SU-DHL-6 (cell line): ENCODE measurements at regions not wholly inside any gene's neighbourhood (a gene's known extent, or its start where the extent isn't known, plus 50 kb on each side); places are given as distances from the start of the nearest gene placed in this dataset.

ENCODE experiments used
- H2AFZ ChIP-seq: fragments of 200-600 bp; sonication (generic); 2 replicates; pipeline ENCODE4 v1.6.1; 2014; ENCODE audit warnings: low read depth, mild to moderate bottlenecking, moderate library complexity, mixed read lengths, antibody characterized with exemption, low read length; ENCODE audit not compliant: severe bottlenecking
- H3F3A ChIP-seq: fragments of 200-600 bp; shearing (Covaris generic); 2 replicates; pipeline ENCODE4 v1.6.0; 2016; ENCODE audit warnings: antibody characterized with exemption, mild to moderate bottlenecking; ENCODE audit not compliant: insufficient read depth
- H3K27ac ChIP-seq: fragments of 200-600 bp; sonication (generic); 2 replicates; pipeline ENCODE4 v1.5.1; 2016; ENCODE audit warnings: low read depth, mild to moderate bottlenecking, low read length, moderate library complexity, mixed read lengths
- H3K27me3 ChIP-seq: fragments of 200-600 bp; sonication (generic), shearing (Covaris generic); 2 replicates; pipeline ENCODE4 v1.6.0; 2014; ENCODE audit warnings: mild to moderate bottlenecking, low read length
- H3K36me3 ChIP-seq: fragments of 200-600 bp; sonication (generic); 2 replicates; pipeline ENCODE4 v1.6.1; 2014; ENCODE audit warnings: mild to moderate bottlenecking, low read length, mixed read lengths
- H3K4me2 ChIP-seq: fragments of 300-600, 200-600 bp; shearing (Covaris generic), sonication (generic); 2 replicates; pipeline ENCODE4 v1.6.0; 2014; ENCODE audit warnings: low read length, low read depth, mild to moderate bottlenecking; ENCODE audit not compliant: poor library complexity, severe bottlenecking
- H3K4me3 ChIP-seq: fragments of 200-600 bp; sonication (generic); 2 replicates; pipeline ENCODE4 v1.5.1; 2014; ENCODE audit warnings: antibody characterized with exemption, low read length, mild to moderate bottlenecking, mixed read lengths; ENCODE audit not compliant: insufficient read depth, poor library complexity, severe bottlenecking
- H3K79me2 ChIP-seq: fragments of 200-600 bp; sonication (generic); 2 replicates; pipeline ENCODE4 v1.6.1; 2014; ENCODE audit warnings: mild to moderate bottlenecking, low read length, moderate library complexity; ENCODE audit not compliant: insufficient read depth
- H3K9ac ChIP-seq: fragments of 200-600 bp; sonication (generic); 2 replicates; pipeline ENCODE4 v1.7.0; 2014; ENCODE audit warnings: mild to moderate bottlenecking, low read length
- H3K9me2 ChIP-seq: fragments of 200-600 bp; sonication (generic); replicated peaks from 2 replicates; pipeline ENCODE4 v1.6.1; 2014; ENCODE audit warnings: low read length; ENCODE audit not compliant: insufficient read depth
- H3K9me3 ChIP-seq: fragments of 200-600 bp; sonication (generic); 2 replicates; pipeline ENCODE4 v1.6.1; 2014; ENCODE audit warnings: low read length, mixed read lengths; ENCODE audit not compliant: insufficient read depth
- H4K20me1 ChIP-seq: fragments of 200-600 bp; sonication (generic); 2 replicates; pipeline ENCODE4 v1.6.1; 2014; ENCODE audit warnings: low read depth, mild to moderate bottlenecking, antibody characterized with exemption, low read length, moderate library complexity, mixed read lengths
- EZH2phosphoT487 ChIP-seq: fragments of 200-600 bp; sonication (generic), shearing (Covaris generic); conservative IDR thresholded peaks from 2 replicates; pipeline ENCODE4 v1.6.1; 2018; ENCODE audit warnings: mild to moderate bottlenecking, antibody characterized with exemption, low read length, moderate library complexity, mixed read lengths
- TF ChIP-seq, protein P1 (sequence below): fragments of 200-600 bp; sonication (generic); IDR thresholded peaks from one replicate; pipeline ENCODE4 v1.5.1; 2017; ENCODE audit warnings: antibody characterized with exemption, mild to moderate bottlenecking, low read length, moderate library complexity; ENCODE audit not compliant: insufficient read depth, poor library complexity, severe bottlenecking

DNA sequence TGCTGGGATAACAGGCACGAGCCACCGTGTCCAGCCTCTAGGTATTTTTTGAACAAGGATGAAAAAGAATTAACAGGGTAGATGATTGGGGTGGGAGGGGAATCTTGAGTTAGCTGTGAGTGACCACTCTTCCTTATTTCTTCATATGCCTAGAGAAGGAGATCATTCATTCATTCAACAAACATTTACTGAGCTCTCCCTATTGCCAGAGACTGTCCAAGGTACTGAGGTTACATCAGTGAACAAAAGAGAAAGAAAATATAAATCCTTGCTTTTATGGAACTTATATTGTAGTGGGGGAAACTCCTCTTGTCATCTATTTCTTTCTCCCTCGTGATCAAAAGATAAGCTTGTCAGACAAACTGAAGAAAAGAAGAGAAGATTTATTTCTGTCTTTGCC is 62.9 kb downstream of the S1PR1 start:
- Histone ChIP-seq H3K27me3 (no peaks in the 10 kb centered on the region), H2AFZ (no peak overlapping the region), H3K9ac (no peak overlapping the region), H3K79me2 (no peaks in the 10 kb centered on the region), H3F3A (no peaks in the 10 kb centered on the region), H4K20me1 (no peaks in the 10 kb centered on the region), H3K36me3 (no peaks in the 10 kb centered on the region), H3K4me2 (no peak overlapping the region), H3K9me2 (no peaks in the 10 kb centered on the region), H3K4me3 (no peak overlapping the region), H3K9me3 (no peaks in the 10 kb centered on the region), H3K27ac (no peak overlapping the region)
- TF ChIP-seq EZH2phosphoT487 = no peak

DNA sequence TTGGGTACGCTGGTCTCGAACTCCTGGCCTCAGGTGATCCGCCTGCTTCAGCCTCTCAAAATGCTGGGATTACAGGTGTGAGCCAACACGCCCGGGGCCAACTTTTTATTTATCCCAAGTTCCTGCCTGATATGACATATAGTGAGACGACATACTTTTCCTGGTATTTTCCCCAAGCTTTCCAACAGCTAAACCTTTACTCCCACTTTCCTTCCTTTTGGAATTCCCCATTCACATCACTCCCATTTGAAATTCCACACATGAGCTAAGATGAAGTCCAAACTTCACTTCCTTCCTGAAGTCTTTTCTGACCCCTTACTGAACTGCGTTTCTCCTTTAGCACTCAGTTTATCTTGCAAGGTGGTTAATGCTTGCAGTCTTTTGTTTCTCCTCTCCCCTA is 64.1 kb downstream of the S1PR1 start:
- Histone ChIP-seq H2AFZ (no peak overlapping the region), H3K27ac (no peak overlapping the region), H3K4me2 (no peak overlapping the region), H3K36me3 (no peaks in the 10 kb centered on the region), H3K27me3 (no peaks in the 10 kb centered on the region), H3K4me3 (no peak overlapping the region), H3K9ac (no peak overlapping the region), H3K9me2 (no peaks in the 10 kb centered on the region), H3K9me3 (no peaks in the 10 kb centered on the region), H3F3A (no peaks in the 10 kb centered on the region), H3K79me2 (no peaks in the 10 kb centered on the region), H4K20me1 (no peaks in the 10 kb centered on the region)
- TF ChIP-seq EZH2phosphoT487 = no peak
- TF ChIP-seq, protein P1, sequence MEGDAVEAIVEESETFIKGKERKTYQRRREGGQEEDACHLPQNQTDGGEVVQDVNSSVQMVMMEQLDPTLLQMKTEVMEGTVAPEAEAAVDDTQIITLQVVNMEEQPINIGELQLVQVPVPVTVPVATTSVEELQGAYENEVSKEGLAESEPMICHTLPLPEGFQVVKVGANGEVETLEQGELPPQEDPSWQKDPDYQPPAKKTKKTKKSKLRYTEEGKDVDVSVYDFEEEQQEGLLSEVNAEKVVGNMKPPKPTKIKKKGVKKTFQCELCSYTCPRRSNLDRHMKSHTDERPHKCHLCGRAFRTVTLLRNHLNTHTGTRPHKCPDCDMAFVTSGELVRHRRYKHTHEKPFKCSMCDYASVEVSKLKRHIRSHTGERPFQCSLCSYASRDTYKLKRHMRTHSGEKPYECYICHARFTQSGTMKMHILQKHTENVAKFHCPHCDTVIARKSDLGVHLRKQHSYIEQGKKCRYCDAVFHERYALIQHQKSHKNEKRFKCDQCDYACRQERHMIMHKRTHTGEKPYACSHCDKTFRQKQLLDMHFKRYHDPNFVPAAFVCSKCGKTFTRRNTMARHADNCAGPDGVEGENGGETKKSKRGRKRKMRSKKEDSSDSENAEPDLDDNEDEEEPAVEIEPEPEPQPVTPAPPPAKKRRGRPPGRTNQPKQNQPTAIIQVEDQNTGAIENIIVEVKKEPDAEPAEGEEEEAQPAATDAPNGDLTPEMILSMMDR = no peak

GRCh38 chr1:101301446-101302057 is 64.7 kb downstream of the S1PR1 start:
- no peaks in the 10 kb centered on the region for H3F3A ChIP-seq
- no peak overlapping the region for H2AFZ ChIP-seq
- H3K79me2 ChIP-seq = no peaks in the 10 kb centered on the region
- H3K9me3 ChIP-seq = no peaks in the 10 kb centered on the region
- H3K4me3 ChIP-seq = no peak overlapping the region
- H3K27ac ChIP-seq = no peak overlapping the region
- H3K4me2 ChIP-seq = no peak overlapping the region
- H3K9me2 ChIP-seq = no peaks in the 10 kb centered on the region
- no peak overlapping the region for H3K9ac ChIP-seq
- H3K27me3 ChIP-seq = no peaks in the 10 kb centered on the region
- H4K20me1 ChIP-seq = no peaks in the 10 kb centered on the region
- TF ChIP-seq, protein P1 = no peak
- no peak for TF ChIP-seq EZH2phosphoT487
- no peaks in the 10 kb centered on the region for H3K36me3 ChIP-seq

DNA sequence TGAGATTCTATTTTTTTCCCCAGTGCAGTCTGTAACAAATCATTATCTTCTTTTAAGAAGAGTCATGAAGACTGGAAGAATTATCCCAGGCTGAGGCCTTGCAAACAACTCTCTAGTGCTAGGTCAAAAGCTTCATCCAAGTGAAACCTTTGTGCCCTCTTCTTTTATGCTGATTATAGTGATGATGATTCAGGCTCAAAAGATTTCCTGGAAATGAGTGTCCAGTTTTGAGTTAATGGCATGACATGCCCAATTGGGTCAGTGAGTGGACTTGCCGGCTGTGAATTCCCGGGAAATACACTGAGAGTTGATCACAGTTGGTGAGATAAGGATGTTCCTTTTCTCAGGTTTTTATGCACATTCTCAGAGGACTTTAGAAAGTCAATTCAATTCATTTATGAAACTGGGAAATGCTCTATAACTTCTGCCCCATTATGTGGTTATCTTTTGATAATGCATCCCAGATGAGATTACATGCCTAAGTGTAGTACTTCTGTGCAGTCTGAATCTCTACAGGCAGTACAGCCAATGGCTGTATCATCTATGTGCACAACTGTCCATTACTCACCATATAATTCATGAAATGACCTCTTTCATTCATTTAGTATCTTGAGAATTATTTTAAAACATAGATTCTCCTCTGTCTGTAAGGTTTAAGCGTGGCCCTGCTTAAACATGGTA is 66.2 kb downstream of the S1PR1 start:
- H2AFZ ChIP-seq = no peak overlapping the region
- H3K4me3 ChIP-seq = no peak overlapping the region
- no peaks in the 10 kb centered on the region for H3F3A ChIP-seq
- no peaks in the 10 kb centered on the region for H4K20me1 ChIP-seq
- H3K9ac ChIP-seq = no peak overlapping the region
- no peak for TF ChIP-seq EZH2phosphoT487
- TF ChIP-seq, protein P1 = no peak
- H3K36me3 ChIP-seq = no peaks in the 10 kb centered on the region
- no peak overlapping the region for H3K4me2 ChIP-seq
- no peaks in the 10 kb centered on the region for H3K9me2 ChIP-seq
- H3K79me2 ChIP-seq = no peaks in the 10 kb centered on the region
- H3K9me3 ChIP-seq = no peaks in the 10 kb centered on the region
- no peak overlapping the region for H3K27ac ChIP-seq
- no peaks in the 10 kb centered on the region for H3K27me3 ChIP-seq
